ENCODE measurements at regions not wholly inside any gene's neighbourhood (a gene's known extent, or its start where the extent isn't known, plus 50 kb on each side); places are given as distances from the start of the nearest gene placed in this dataset.

DNA sequence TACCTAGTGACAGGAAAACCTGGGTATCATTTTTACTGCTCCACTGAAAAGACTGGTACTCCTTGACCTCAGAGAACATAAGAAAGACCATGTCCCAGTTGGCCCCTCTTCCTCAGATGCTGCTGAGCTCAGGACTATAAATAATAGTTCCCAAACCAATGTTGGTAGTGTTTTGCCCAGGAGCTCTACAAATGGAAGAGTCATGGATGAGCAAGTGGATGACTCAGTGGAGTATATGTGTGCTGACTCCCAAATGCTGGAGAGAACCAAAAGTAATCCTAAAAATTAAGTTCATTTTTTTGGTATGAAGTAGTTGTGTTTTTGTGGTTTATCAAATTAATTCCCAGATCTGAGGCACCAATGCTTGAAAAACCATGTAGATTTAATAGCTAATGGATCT is 482.0 kb downstream of the KCNA4 start:
- H3K36me3 ChIP-seq, result no peaks in the 10 kb centered on the region
- H3K27me3 ChIP-seq, result no peaks in the 10 kb centered on the region
- no peaks in the 10 kb centered on the region for H3K4me1 ChIP-seq
- H3K9me3 ChIP-seq, result no peaks in the 10 kb centered on the region
- no peak for DNase-seq
- TF ChIP-seq, protein P1, sequence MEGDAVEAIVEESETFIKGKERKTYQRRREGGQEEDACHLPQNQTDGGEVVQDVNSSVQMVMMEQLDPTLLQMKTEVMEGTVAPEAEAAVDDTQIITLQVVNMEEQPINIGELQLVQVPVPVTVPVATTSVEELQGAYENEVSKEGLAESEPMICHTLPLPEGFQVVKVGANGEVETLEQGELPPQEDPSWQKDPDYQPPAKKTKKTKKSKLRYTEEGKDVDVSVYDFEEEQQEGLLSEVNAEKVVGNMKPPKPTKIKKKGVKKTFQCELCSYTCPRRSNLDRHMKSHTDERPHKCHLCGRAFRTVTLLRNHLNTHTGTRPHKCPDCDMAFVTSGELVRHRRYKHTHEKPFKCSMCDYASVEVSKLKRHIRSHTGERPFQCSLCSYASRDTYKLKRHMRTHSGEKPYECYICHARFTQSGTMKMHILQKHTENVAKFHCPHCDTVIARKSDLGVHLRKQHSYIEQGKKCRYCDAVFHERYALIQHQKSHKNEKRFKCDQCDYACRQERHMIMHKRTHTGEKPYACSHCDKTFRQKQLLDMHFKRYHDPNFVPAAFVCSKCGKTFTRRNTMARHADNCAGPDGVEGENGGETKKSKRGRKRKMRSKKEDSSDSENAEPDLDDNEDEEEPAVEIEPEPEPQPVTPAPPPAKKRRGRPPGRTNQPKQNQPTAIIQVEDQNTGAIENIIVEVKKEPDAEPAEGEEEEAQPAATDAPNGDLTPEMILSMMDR (IDR thresholded peaks at IDR 0.05; ENCODE audit: low read depth, low read length), result no peak
- H3K4me3 ChIP-seq (ENCODE audit: low read depth, low read length), result no peak overlapping the region

DNA sequence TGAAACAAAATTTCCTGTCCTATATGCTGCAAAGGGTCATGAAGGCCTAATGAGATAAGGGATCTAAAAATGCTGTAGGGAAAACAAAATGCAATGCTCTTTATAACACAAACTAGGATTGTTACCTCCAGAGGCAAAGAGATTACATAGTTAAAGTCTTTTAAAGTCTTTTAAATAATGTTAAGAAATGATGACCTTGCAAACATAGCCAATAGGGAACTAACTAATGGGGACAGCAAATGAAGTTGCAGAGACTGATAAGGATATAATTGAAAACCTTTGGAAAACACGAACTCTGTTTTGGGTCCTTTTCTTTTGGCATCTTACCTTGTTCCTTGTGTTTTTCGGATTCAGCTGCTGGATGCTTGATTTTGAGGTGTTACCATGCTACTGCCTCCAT is 485.9 kb downstream of the KCNA4 start:
- no peaks in the 10 kb centered on the region for H3K27me3 ChIP-seq
- no peaks in the 10 kb centered on the region for H3K9me3 ChIP-seq
- no peak overlapping the region for H3K4me3 ChIP-seq (ENCODE audit: low read depth, low read length)
- TF ChIP-seq, protein P1 (IDR thresholded peaks at IDR 0.05; ENCODE audit: low read depth, low read length), result no peak
- no peaks in the 10 kb centered on the region for H3K4me1 ChIP-seq
- no peak for DNase-seq
- no peaks in the 10 kb centered on the region for H3K36me3 ChIP-seq

DNA sequence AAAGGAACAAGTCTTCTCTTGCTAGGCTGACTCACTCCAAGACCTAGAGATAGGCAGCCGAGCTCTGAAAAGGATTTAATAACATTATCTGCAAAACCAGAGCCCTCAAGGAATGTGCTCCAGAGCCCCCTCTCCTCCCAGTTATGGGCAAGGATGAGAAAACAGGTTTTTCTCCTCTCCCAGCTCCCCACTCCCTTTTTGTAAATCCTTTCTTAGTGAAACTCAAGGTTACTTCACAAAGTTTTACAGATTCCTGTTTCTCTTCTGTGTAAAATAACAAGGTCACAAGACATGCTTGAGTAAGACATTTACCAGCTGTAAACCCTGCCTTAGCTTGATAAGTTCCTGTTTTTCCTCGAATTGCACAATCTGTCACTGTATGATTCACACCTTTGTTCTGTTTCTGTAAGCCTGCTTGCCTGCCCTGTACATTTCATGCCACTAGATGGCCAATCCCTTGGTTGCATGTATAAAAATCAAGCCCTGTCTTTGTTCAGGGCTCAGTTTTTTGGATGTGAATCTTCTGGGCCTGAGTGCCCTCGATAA is 489.4 kb downstream of the KCNA4 start:
- DNase-seq, result no peak

DNA sequence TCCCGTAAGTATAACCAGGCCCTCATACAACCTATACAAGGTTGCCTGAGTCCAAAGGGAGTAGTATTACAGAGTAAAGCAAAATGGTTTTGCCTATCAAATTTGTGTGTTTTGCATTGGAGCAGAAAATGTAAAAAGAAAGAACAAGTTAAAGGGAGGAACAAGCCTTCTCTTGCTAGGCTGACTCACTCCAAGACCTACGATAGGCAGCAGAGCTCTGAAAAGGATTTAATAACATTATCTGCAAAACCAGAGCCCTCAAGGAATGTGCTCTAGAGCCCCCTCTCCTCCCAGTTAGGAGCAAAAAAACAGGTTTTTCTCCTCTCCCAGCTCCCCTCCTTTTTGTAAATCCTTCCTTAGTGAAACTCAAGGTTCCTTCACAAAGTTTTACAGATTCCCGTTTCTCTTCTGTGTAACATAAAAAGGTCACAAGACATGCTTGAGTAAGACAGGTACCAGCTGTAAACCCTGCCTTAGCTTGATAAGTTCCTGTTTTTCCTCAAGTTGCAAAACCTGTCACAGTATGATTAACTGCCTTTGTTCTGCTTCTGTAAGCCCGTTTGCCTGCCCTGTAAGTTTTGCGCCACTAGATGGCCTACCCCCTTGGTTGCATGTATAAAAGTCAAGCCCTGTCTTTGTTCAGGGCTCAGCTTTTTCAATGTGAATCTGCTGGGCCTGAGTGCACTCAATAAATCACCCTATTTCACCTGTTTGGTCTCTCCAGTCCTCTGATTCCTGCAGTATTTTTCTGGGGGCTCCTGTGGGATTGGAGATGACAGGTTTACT is 498.2 kb downstream of the KCNA4 start:
- Histone ChIP-seq H3K27me3 (no peaks in the 10 kb centered on the region), H3K4me1 (no peaks in the 10 kb centered on the region), H3K9me3 (no peaks in the 10 kb centered on the region), H3K36me3 (no peaks in the 10 kb centered on the region), H3K4me3 (ENCODE audit: low read depth, low read length) (no peak overlapping the region)
- TF ChIP-seq, protein P1 (IDR thresholded peaks at IDR 0.05; ENCODE audit: low read depth, low read length), result no peak
- DNase-seq, result no peak

More for the DNA sequence above, 489.4 kb downstream of the KCNA4 start:
- no peaks in the 10 kb centered on the region for H3K27me3 ChIP-seq
- H3K4me1 ChIP-seq, result no peaks in the 10 kb centered on the region
- TF ChIP-seq, protein P1 (IDR thresholded peaks at IDR 0.05; ENCODE audit: low read depth, low read length), result no peak; the same call in 1 of the 2 replicates
- H3K4me3 ChIP-seq (ENCODE audit: low read depth, low read length), result no peak overlapping the region
- no peaks in the 10 kb centered on the region for H3K36me3 ChIP-seq
- no peaks in the 10 kb centered on the region for H3K9me3 ChIP-seq

DNA sequence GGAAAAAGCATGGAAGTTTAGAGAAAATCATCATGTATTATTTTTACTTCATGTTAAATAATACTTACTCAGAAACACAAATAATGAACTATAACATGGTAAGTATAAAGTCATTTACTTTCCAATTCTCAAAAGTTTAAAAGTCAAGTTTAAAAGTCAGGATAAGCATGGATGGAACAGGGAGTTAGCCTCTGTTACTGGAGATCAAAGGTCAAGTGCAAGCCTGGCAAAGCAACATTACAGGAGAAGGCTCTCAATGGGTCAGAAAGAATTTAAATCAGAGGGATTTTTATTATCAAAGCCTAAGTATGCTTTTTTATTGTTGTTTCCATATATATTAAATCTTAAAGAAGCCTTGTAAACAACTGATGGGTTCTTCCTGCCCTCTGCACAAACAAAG is 505.4 kb downstream of the KCNA4 start:
- no peaks in the 10 kb centered on the region for H3K4me1 ChIP-seq
- H3K36me3 ChIP-seq, result no peaks in the 10 kb centered on the region
- DNase-seq, result no peak
- no peaks in the 10 kb centered on the region for H3K27me3 ChIP-seq
- no peaks in the 10 kb centered on the region for H3K9me3 ChIP-seq
- TF ChIP-seq, protein P1 (IDR thresholded peaks at IDR 0.05; ENCODE audit: low read depth, low read length), result no peak
- H3K4me3 ChIP-seq (ENCODE audit: low read depth, low read length), result no peak overlapping the region

DNA sequence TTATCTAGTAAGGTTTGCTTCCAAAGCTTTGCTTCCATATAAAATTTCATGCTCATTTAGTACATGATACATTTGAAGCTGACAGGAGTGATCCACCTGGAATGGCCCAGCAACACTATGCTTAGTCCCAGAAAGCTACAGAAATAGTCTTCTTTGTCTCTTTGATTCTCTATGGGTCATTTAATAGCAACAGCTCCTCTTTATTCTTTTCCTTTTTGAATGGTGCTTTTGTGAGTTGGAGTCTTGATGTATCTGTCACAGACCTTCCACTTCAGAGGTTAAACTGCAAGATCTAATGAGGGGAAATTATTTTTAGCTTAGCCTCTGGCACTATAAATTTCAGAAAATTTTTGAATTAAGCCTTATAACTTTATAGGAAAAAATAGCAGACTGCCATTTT is 509.5 kb downstream of the KCNA4 start:
- no peak overlapping the region for H3K4me3 ChIP-seq (ENCODE audit: low read depth, low read length)
- H3K27me3 ChIP-seq, result no peaks in the 10 kb centered on the region
- TF ChIP-seq, protein P1 (IDR thresholded peaks at IDR 0.05; ENCODE audit: low read depth, low read length), result no peak
- no peaks in the 10 kb centered on the region for H3K36me3 ChIP-seq
- H3K9me3 ChIP-seq, result no peaks in the 10 kb centered on the region
- DNase-seq, result no peak
- H3K4me1 ChIP-seq, result no peaks in the 10 kb centered on the region

All from BE2C (cell line).